Jurkat, Clone E6-1 (cell line): ENCODE measurements at regions not wholly inside any gene's neighbourhood (a gene's known extent, or its start where the extent isn't known, plus 50 kb on each side); places are given as distances from the start of the nearest gene placed in this dataset.
"Not testable (repeated sequence)": the region's sequence is repeated elsewhere in the genome, so short reads cannot be mapped to it uniquely, and the experiment has no call there.

ENCODE experiments used
- DNase-seq: peaks from one replicate; pipeline ENCODE4 v3.0.0-alpha.2; 2011; ENCODE audit warnings: low read depth, low spot score
- H3K4me3 ChIP-seq: 2 replicates; pipeline ENCODE4 v1.5.1; 2011; ENCODE audit warnings: mild to moderate bottlenecking, low read length, control low read depth, moderate library complexity

GRCh38 chr4:189600718-189601435, 339.8 kb upstream of the FRG1 start:
- no peak for DNase-seq
- no peak overlapping the region for H3K4me3 ChIP-seq

- not testable (repeated sequence) for DNase-seq, H3K4me3 ChIP-seq
Measured at GRCh38 chr4:189602827-189603226, 337.8 kb upstream of the FRG1 start.

GRCh38 chr4:189610571-189610970, 330.1 kb upstream of the FRG1 start:
- DNase-seq, H3K4me3 ChIP-seq: not testable (repeated sequence)

GRCh38 chr4:189613207-189613606, 327.5 kb upstream of the FRG1 start:
- no peak overlapping the region for H3K4me3 ChIP-seq
- DNase-seq = no peak

- H3K4me3 ChIP-seq = no peak overlapping the region
- DNase-seq = no peak
Measured at GRCh38 chr4:189615217-189615663, 325.4 kb upstream of the FRG1 start.

GRCh38 chr4:189617741-189618140, 322.9 kb upstream of the FRG1 start:
- not testable (repeated sequence) for DNase-seq, H3K4me3 ChIP-seq

- DNase-seq, H3K4me3 ChIP-seq: not testable (repeated sequence)
Measured at GRCh38 chr4:189619441-189620250, 321.0 kb upstream of the FRG1 start.

GRCh38 chr4:189622574-189622973, 318.1 kb upstream of the FRG1 start:
- not testable (repeated sequence) for H3K4me3 ChIP-seq, DNase-seq

- not testable (repeated sequence) for DNase-seq, H3K4me3 ChIP-seq
Measured at GRCh38 chr4:189627041-189627440, 313.6 kb upstream of the FRG1 start.

- DNase-seq = not testable (repeated sequence)
Measured at GRCh38 chr4:189629733-189630132, 310.9 kb upstream of the FRG1 start.

GRCh38 chr4:189630913-189631567, 309.6 kb upstream of the FRG1 start:
- H3K4me3 ChIP-seq = not testable (repeated sequence)
- DNase-seq = peak; percentile 81

More at GRCh38 chr4:189629733-189630132, 310.9 kb upstream of the FRG1 start:
- H3K4me3 ChIP-seq = not testable (repeated sequence)

GRCh38 chr4:189631568-189631916, 309.1 kb upstream of the FRG1 start:
- peak; percentile 7 for DNase-seq
- not testable (repeated sequence) for H3K4me3 ChIP-seq

GRCh38 chr4:189650436-189650835, 290.2 kb upstream of the FRG1 start:
- not testable (repeated sequence) for DNase-seq, H3K4me3 ChIP-seq

GRCh38 chr4:189653130-189653653, 287.5 kb upstream of the FRG1 start:
- DNase-seq, H3K4me3 ChIP-seq: not testable (repeated sequence)

- DNase-seq, H3K4me3 ChIP-seq: not testable (repeated sequence)
Measured at GRCh38 chr4:189653983-189654382, 286.7 kb upstream of the FRG1 start.

- not testable (repeated sequence) for DNase-seq, H3K4me3 ChIP-seq
Measured at GRCh38 chr4:189654396-189654795, 286.3 kb upstream of the FRG1 start.

GRCh38 chr4:189655817-189656216, 284.9 kb upstream of the FRG1 start:
- not testable (repeated sequence) for DNase-seq, H3K4me3 ChIP-seq

- no peak for DNase-seq
- no peak overlapping the region for H3K4me3 ChIP-seq
Measured at GRCh38 chr4:189656641-189657040, 284.0 kb upstream of the FRG1 start.

- not testable (repeated sequence) for H3K4me3 ChIP-seq, DNase-seq
Measured at GRCh38 chr4:189658259-189658658, 282.4 kb upstream of the FRG1 start.
